MG63 (cell line): ENCODE measurements at regions not wholly inside any gene's neighbourhood (a gene's known extent, or its start where the extent isn't known, plus 50 kb on each side); places are given as distances from the start of the nearest gene placed in this dataset.
"Not testable (repeated sequence)": the region's sequence is repeated elsewhere in the genome, so short reads cannot be mapped to it uniquely, and the experiment has no call there.

Experiments used
- DNase-seq: peaks from one replicate; pipeline ENCODE4 v3.0.0-alpha.2; 2020
- H3K27me3 ChIP-seq: fragments of 250-450 bp; sonication (Bioruptor Pico); 2 replicates; pipeline ENCODE4 v1.5.1; 2020; ENCODE audit warnings: mild to moderate bottlenecking, moderate library complexity
- H3K36me3 ChIP-seq: fragments of 250-450 bp; sonication (Bioruptor Pico); 2 replicates; pipeline ENCODE4 v1.5.1; 2020; ENCODE audit warnings: mild to moderate bottlenecking, moderate library complexity
- H3K4me3 ChIP-seq: fragments of 250-450 bp; sonication (Bioruptor Pico); 2 replicates; pipeline ENCODE4 v1.5.1; 2020; ENCODE audit warnings: mild to moderate bottlenecking, moderate library complexity
- H3K9me3 ChIP-seq: fragments of 250-450 bp; sonication (Bioruptor Pico); 2 replicates; pipeline ENCODE4 v1.5.1; 2020; ENCODE audit warnings: mild to moderate bottlenecking, moderate library complexity

- H3K36me3 ChIP-seq: no peaks in the 10 kb centered on the region
- DNase-seq: no peak
- peaks cover 6% of the 10 kb centered on the region; the same call in 1 of the 2 replicates for H3K9me3 ChIP-seq
- H3K4me3 ChIP-seq: no peak overlapping the region
- H3K27me3 ChIP-seq: no peaks in the 10 kb centered on the region
These were observed 66.1 kb upstream of the SLC22A16 start for GRCh38 chr6:110542311-110543024.

- no peaks in the 10 kb centered on the region for H3K27me3 ChIP-seq
- no peaks in the 10 kb centered on the region for H3K36me3 ChIP-seq
- peaks cover 6% of the 10 kb centered on the region; the same call in 1 of the 2 replicates for H3K9me3 ChIP-seq
- DNase-seq: peak; percentile 19
- no peak overlapping the region for H3K4me3 ChIP-seq
These were observed 65.4 kb upstream of the SLC22A16 start for GRCh38 chr6:110541701-110542309.

GRCh38 chr6:110539277-110540019 is 63.0 kb upstream of the SLC22A16 start:
- peaks cover 13% of the 10 kb centered on the region for H3K9me3 ChIP-seq
- not testable (repeated sequence) for H3K27me3 ChIP-seq, DNase-seq, H3K4me3 ChIP-seq, H3K36me3 ChIP-seq

DNA sequence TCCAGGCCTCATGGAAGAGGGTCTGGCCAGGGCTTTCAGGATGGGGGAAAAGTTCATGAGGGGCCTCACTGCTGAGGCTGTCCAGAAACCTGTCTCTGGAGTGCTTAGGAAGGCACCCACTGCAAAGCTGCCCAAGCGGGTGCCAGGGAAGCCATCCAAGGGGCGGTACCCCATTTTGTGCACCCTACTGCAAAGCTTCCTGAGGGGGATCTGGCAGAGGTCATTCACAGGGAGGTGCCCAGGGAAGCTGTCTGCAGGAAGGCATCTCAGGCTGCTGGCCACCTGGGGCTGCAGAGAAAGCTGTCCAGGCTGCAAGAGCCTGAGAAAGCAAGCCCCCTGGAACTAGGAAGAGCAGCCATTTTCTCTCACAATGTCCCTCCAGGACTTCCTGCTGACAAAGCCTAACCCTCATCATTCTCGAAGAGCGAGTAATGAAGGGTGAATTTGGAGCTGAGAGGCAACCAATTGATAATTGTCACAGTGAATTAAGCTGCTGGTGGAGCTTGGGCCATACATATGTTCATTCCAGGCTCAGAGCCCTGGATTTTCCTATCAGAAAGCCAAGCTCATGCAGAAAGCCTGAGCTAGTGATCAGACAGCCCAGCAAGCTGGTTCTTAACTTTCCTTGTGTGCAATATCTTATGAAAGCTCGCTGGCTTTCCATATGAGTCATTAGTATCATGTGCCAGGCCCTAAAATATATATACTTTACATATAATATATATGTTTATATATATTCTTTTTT is 62.2 kb upstream of the SLC22A16 start:
- no peak for DNase-seq
- Histone ChIP-seq H3K36me3 (no peaks in the 10 kb centered on the region), H3K4me3 (no peak overlapping the region), H3K9me3 (peaks cover 18% of the 10 kb centered on the region), H3K27me3 (no peaks in the 10 kb centered on the region)

DNA sequence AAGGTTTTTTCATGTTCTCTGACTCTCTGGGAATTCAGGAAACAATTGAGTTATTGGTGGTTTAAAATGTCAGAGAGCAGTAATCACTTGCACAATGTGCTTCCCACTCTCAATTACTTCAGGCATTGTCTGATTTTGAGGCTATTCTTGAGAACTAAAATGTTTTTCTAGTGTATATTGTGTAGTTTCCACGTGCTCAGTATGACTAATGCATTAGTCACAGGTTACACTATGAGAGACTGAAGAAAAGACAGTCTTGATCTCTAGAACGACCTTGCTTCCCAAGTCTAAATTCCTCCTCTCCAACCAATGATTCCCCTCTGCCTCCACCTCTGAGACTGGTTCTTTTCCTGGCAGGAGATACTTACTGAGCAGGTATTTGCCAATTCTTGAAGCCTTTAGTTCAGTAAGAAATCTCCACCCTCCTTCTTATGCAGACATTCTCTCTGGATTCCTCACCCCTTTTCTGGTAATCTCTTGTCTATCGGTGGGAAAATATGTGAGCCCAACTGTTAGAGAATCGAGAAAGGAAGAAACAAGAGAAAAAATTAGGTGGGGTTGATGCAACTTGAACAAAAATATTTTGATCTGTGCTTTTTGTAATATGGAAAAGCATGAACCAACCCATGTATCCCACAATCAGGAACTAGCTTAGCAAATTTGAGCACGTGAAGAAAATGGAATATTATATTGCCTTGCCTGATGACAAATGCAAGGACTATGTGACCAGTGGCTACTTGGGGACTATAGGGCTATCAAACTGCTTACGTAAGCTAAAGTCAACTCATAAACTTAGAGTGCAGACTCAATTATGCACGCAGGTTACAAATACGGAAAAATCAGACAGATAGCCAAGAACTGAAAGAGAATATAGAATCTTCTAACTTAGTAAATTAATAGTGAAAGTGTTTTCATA is 61.1 kb upstream of the SLC22A16 start:
- Histone ChIP-seq H3K4me3 (no peak overlapping the region), H3K27me3 (no peaks in the 10 kb centered on the region), H3K9me3 (peaks cover 18% of the 10 kb centered on the region), H3K36me3 (no peaks in the 10 kb centered on the region)
- DNase-seq: no peak

- Histone ChIP-seq H3K9me3 (peaks cover 26% of the 10 kb centered on the region), H3K4me3 (no peak overlapping the region), H3K36me3 (no peaks in the 10 kb centered on the region), H3K27me3 (no peaks in the 10 kb centered on the region)
- DNase-seq: peak; percentile 65
These were observed 58.5 kb upstream of the SLC22A16 start for GRCh38 chr6:110534731-110535492.

GRCh38 chr6:110532431-110532830 is 56.0 kb upstream of the SLC22A16 start:
- no peak for DNase-seq
- Histone ChIP-seq H3K4me3 (no peak overlapping the region), H3K36me3 (no peaks in the 10 kb centered on the region), H3K27me3 (no peaks in the 10 kb centered on the region), H3K9me3 (peaks cover 23% of the 10 kb centered on the region)

DNA sequence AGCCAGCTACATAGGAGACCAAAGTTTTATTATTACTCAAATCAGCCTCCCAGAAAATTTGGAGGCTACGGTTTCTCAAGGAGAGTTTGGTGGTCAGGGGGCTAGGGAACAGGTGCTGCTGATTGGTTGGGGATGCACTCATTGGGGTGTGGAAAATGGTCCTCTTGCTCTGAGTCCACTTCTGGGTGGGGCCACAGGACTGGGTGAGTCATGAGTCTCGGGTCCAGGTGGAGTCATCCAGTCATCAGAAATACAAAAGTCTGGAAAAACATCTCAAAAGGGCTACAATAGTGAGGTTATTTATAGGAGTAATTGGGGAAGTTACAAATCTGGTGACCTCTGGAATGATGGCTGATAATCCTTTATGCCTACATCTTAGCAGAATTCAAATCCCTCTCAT is 54.3 kb upstream of the SLC22A16 start:
- no peak for DNase-seq
- Histone ChIP-seq H3K27me3 (no peaks in the 10 kb centered on the region), H3K36me3 (no peaks in the 10 kb centered on the region), H3K4me3 (no peak overlapping the region), H3K9me3 (peaks cover 23% of the 10 kb centered on the region)

DNA sequence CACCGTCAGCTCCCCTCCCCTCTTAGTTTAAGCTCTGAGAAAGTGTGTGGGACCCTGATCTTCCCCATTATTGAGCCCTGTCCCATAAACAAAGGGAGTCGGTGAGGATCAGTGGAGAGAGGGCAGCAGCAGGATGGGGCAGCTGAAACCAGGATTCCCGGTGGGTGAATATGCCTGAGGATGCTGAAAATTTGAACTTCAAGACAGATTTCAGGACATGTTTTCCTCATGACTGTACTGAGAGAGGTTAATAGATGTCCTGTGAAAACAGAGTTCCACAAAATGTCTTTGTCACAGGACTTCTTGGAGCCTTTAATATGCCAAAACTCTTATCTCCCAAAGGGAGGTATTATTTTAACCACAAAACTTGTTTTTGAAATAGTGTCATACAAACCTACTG is 53.5 kb upstream of the SLC22A16 start:
- Histone ChIP-seq H3K27me3 (no peaks in the 10 kb centered on the region), H3K36me3 (no peaks in the 10 kb centered on the region), H3K9me3 (peaks cover 19% of the 10 kb centered on the region), H3K4me3 (no peak overlapping the region)
- no peak for DNase-seq

DNA sequence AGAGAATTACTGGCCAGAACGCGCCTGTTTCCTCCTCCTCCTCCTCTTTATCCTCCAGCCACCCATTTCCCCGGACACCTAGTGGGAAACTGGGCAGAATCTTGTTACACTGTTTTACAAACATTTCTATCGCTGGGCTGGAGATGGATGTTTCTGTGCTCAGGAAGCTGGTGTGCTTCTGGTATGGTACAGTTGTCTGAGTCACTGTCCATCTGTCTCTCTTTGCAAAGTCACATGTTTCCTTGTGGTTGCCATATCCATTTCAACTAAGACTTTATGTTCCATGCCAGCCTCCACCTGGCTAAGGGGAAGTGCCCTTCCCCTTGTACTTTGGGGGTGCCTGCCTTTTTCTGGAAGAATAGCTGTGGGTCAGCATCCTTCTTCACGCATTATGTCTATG is 52.9 kb upstream of the SLC22A16 start:
- no peak overlapping the region for H3K4me3 ChIP-seq
- no peak for DNase-seq
- H3K9me3 ChIP-seq: peaks cover 13% of the 10 kb centered on the region
- no peaks in the 10 kb centered on the region for H3K27me3 ChIP-seq
- H3K36me3 ChIP-seq: no peaks in the 10 kb centered on the region

GRCh38 chr6:110528930-110529325 is 52.5 kb upstream of the SLC22A16 start:
- H3K4me3 ChIP-seq: no peak overlapping the region
- DNase-seq: no peak
- H3K9me3 ChIP-seq: peaks cover 10% of the 10 kb centered on the region
- no peaks in the 10 kb centered on the region for H3K27me3 ChIP-seq
- H3K36me3 ChIP-seq: no peaks in the 10 kb centered on the region

- Histone ChIP-seq H3K36me3 (no peaks in the 10 kb centered on the region), H3K4me3 (no peak overlapping the region), H3K27me3 (no peaks in the 10 kb centered on the region), H3K9me3 (peaks cover 10% of the 10 kb centered on the region)
- DNase-seq: no peak
These were observed 51.9 kb upstream of the SLC22A16 start for GRCh38 chr6:110528101-110528929.

DNA sequence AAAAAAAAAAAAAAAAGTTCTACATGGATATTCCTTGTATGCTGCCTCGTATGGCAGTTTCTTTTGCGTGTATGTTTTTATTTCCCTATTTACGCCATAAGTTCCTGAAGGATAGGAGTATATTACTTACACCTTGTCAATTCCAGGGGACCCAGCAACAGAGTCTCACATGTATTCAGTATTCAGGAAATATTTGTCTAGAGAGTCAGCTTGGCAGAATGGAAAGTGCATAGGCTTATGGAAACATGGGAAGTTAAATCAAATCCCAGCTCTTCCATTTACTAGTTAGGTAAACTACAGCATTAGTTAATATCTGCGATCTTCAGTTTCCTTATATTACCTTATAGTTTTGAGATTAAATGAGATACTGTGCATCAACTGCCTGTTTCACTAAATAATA is 51.1 kb upstream of the SLC22A16 start:
- H3K4me3 ChIP-seq: no peak overlapping the region

DNA sequence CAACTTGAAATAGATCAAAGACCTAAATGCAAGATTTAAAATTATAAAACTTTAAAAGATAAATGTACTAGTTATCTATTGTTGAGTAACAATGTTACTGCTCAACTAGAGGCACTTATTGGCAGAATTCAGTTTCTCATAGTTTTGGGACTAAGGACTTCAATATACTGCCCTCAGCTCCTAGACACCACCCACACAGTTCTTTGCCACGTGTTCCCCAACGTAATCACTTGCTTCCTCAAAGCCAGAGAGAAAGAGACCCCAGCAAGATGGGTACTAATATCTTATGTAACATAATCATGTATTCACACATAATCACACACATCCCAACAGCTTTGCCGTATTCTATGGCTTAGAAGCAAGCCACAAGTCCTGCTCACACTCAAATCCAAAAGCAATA is 50.3 kb upstream of the SLC22A16 start:
- DNase-seq: no peak
- Histone ChIP-seq H3K4me3 (no peak overlapping the region), H3K9me3 (peaks cover 8% of the 10 kb centered on the region), H3K27me3 (no peaks in the 10 kb centered on the region), H3K36me3 (no peaks in the 10 kb centered on the region)

More for the DNA sequence above, 51.1 kb upstream of the SLC22A16 start:
- Histone ChIP-seq H3K27me3 (no peaks in the 10 kb centered on the region), H3K36me3 (no peaks in the 10 kb centered on the region), H3K9me3 (peaks cover 10% of the 10 kb centered on the region)
- DNase-seq: no peak
